Lower leg skin (tissue), 4 donors: ENCODE measurements at regions not wholly inside any gene's neighbourhood (a gene's known extent, or its start where the extent isn't known, plus 50 kb on each side); places are given as distances from the start of the nearest gene placed in this dataset.

Source experiments
- DNase-seq, 2 donors: peaks; one replicate each; pipeline ENCODE4 v3.0.0-alpha.2; 2019; ENCODE audit warnings: low spot score in 2 of 2
- H3K4me3 ChIP-seq: fragments of 200-600 bp; sonication (generic); 2 replicates; pipeline ENCODE4 v1.5.1; 2017; ENCODE audit warnings: mild to moderate bottlenecking, low read depth; ENCODE audit not compliant: poor library complexity, severe bottlenecking
- CTCF ChIP-seq, 3 donors: fragments of 450-650 bp; IDR thresholded peaks; one replicate each; pipeline ENCODE4 v1.5.1; 2016; ENCODE audit warnings: antibody characterized with exemption in 3 of 3, mild to moderate bottlenecking in 3 of 3, moderate library complexity in 2 of 3
- POLR2A ChIP-seq, 2 donors: fragments of 450-650 bp; IDR thresholded peaks; one replicate each; pipeline ENCODE4 v1.6.1; 2016 to 2017; ENCODE audit warnings: antibody characterized with exemption in 2 of 2, mild to moderate bottlenecking in 1 of 2, moderate library complexity in 1 of 2
- WGBS, 2 donors: methylation state at CpG; one replicate each; pipeline ENCODE4 v1.1.5; 2018; 5-methylcytosine and 5-hydroxymethylcytosine counted together
- intact Hi-C: fragments of 100-400 bp; cut with DNase I; formaldehyde crosslinking; loops from one replicate; pipeline ENCODE4 v1.15.0; 2023; ENCODE audit warnings: low total_unique reads

- H3K4me3 ChIP-seq, result no peak overlapping the region
- intact Hi-C loops, result no loop called here
- DNase-seq, result no peak
- no peak for TF ChIP-seq POLR2A (IDR thresholded peaks at IDR 0.05)
- TF ChIP-seq CTCF (IDR thresholded peaks at IDR 0.05), result no peak
Measured at GRCh38 chr2:185891403-185891802, 152.8 kb downstream of the FSIP2 start.

- TF ChIP-seq POLR2A (IDR thresholded peaks at IDR 0.05), result no peak
- TF ChIP-seq CTCF (IDR thresholded peaks at IDR 0.05), result no peak
- intact Hi-C loops, result no loop called here
- DNase-seq, result no peak
- 88 to 94% methylated on average over 2 of the region's 2 CpGs for WGBS, 2 donors
- no peak overlapping the region for H3K4me3 ChIP-seq
Measured at GRCh38 chr2:185891804-185892411, 153.3 kb downstream of the FSIP2 start.

DNA sequence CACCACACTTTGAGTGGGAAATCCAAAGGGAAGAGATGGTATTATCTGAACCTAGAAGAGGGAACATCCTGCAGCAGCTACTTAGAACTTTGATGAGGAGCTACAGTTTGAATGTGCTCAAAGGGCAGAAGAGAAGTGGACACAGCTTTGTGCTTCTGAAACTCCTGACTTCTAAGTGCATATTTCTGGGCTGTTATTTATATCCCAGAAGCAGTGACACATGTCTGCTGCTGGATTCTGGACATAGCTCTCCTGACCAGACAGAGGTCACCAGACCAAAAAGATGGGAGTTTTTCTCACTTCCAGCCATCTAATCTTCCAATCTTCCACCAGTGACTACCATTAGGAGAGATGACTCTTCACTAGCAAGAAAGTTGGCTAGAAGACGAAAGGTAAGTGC, 153.9 kb downstream of the FSIP2 start:
- intact Hi-C loops, result no loop called here
- H3K4me3 ChIP-seq, result no peak overlapping the region
- DNase-seq, result no peak
- TF ChIP-seq POLR2A (IDR thresholded peaks at IDR 0.05) (no peak), CTCF (IDR thresholded peaks at IDR 0.05) (no peak)
- 89 to 97% methylated on average over 1 of the region's 1 CpG for WGBS, 2 donors

DNA sequence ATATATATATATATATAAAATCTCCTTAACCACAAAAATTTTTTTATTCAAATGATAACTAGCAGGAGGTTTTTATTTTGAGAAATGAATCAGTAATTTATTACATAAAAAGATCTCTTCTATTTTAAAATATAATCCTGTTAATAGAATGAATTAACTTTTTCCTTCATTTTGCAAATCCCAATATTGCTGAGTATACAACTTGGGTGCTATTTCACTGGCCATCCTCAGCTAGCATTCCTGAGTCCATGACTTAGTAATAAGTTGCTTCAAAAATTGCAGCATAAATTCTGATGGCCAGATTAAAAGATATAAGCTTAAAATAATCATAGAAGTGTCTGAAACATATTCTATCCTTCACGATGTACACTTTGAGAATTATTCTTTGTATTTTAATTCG, 155.6 kb downstream of the FSIP2 start:
- no peak for TF ChIP-seq POLR2A (IDR thresholded peaks at IDR 0.05)
- no peak for TF ChIP-seq CTCF (IDR thresholded peaks at IDR 0.05)

GRCh38 chr2:185895828-185896693, 157.5 kb downstream of the FSIP2 start:
- DNase-seq, result no peak
- 87 to 95% methylated on average over 5 of the region's 5 CpGs for WGBS, 2 donors
- no peak overlapping the region for H3K4me3 ChIP-seq
- TF ChIP-seq POLR2A (IDR thresholded peaks at IDR 0.05) (no peak), CTCF (IDR thresholded peaks at IDR 0.05) (no peak)
- intact Hi-C loops, result no loop called here

More for the DNA sequence above, 155.6 kb downstream of the FSIP2 start:
- H3K4me3 ChIP-seq, result no peak overlapping the region
- WGBS, 2 donors, result 96% methylated on average over 2 of the region's 2 CpGs
- intact Hi-C loops, result no loop called here
- DNase-seq, result no peak
